ENCODE measurements at regions not wholly inside any gene's neighbourhood (a gene's known extent, or its start where the extent isn't known, plus 50 kb on each side); places are given as distances from the start of the nearest gene placed in this dataset.

DNA sequence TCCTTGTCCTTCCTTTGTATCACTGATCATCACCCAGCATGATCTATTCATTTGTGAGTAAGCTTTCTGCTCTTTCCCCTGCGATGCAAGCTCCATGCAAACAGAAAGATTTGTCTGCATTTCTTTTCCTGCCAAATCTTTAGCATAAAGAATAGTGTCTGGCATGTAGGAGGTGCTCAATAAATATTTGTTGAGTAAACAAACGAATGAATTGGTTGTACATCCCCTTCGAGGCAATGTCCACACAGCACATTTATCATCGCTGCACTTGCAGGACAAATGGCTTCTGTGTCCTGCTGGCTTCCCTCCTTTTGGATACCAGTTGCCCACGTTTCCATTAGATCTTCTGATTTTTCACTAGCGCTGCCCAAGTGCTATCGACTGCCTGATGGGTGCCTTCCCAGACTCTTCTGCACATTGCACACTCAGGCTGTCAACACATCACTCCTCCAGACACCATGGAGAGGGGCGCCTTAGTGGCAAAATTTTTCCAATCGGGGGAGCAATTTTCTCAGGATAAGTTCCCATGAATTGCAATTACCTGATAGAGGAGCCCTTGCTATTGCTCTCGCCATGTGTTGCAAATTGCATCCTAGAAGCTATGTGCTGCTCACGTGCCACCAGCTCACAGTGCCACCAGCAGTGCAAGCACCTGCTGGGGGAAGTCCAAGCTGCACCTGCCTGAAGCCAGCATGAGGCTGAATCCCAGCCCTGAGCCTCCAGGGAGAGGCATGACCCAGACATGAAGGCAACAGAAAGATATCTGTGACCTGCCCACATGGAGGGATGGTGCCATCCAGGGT is 206.6 kb downstream of the KIF26A start:
- no peak for DNase-seq

DNA sequence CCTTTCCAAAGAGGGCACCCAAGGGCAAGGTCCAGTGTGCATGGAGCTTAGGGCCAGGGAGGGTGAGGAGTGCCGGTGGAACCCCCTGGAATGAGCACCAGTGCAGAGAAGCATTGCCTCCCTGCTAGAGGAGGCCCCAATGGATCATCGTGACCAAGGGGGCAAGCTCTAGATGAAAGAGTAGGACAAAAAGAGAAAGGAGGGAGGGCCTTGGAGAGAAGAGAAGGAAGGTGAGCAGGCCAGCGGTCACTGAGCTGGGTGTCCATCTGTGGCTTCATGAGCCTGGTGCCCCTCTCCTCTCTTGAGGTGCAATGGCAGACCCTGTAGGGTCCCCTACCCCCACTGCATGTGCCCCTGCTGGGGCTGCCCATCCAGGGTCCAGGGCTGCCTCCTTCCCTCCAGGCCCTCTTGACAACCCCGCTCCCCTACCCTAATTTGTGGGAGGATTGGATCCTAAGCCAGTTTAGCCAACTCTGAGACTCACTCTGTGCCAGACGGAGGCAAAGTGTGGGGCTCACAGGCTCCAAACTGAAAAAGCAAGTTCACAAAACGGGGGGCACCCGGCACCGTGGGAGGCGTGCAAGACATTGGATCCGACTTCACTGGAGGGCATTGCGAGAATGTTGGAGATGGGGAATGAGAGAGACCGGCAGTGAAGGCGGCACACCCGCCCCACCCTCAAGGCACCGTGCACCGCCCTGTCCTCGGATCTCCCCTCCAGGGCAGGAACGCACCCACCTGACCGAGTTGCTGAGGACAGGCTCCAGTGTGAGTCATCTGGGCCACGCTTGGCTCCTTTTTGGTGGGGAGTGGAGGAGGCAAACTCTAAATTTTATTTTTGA is 207.5 kb downstream of the KIF26A start:
- DNase-seq: no peak

DNA sequence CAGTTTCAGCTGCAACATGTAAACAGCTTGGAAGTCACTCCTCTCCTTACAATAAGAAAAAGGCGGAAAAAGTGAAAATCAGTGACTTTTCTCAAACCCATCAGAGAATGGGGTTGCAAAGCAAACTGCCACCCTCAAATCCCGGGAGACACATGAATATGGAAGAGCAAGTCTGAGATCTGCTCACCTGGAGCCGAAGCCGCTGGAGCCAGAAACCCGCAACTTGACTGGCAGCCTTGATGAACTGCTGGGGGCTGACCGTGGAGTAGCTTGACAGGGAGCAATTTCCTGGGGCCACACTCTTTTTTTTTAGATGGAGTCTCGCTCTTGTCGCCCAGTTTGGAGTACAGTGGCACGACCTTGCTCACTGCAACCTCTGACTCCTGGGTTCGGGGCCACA is 208.2 kb downstream of the KIF26A start:
- no peak for DNase-seq

DNA sequence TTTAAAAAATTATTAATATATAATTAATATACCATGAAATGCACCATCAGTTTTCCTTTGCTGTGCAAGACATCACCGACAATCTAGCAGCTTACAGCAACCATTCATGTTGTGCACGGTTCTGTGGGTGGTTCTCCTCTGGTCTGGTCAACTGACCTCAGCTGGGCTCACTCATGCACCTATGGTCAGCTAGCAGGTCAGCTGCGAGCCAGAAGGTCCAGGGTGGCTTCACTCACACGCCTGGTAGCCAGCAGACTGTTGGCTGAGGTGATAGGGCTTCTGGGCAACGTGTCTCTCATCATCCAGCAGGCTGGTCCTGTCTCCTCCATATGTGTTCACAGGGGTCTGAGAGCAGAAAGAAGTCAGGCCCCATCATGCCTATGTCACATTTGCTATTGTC is 210.4 kb downstream of the KIF26A start:
- no peak for DNase-seq

DNA sequence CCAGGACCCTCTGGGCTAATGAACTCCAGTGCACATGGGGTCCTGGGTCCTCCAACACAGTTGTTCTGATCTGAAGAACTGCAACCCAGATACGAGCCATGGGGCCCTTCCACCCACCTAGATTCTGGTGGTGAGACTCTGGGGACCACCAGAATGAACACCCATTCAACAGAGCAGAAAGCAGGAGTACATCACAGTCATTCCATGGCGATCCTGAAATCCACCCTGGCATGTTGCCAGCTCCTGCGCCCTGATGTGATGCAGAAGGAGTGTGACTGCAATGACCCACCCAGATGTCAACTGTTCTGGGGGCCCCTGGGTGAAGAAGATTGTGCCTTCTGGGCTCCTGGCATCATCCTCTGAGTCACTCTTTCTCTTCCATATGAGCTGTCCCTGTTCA is 211.6 kb downstream of the KIF26A start:
- DNase-seq: no peak

DNA sequence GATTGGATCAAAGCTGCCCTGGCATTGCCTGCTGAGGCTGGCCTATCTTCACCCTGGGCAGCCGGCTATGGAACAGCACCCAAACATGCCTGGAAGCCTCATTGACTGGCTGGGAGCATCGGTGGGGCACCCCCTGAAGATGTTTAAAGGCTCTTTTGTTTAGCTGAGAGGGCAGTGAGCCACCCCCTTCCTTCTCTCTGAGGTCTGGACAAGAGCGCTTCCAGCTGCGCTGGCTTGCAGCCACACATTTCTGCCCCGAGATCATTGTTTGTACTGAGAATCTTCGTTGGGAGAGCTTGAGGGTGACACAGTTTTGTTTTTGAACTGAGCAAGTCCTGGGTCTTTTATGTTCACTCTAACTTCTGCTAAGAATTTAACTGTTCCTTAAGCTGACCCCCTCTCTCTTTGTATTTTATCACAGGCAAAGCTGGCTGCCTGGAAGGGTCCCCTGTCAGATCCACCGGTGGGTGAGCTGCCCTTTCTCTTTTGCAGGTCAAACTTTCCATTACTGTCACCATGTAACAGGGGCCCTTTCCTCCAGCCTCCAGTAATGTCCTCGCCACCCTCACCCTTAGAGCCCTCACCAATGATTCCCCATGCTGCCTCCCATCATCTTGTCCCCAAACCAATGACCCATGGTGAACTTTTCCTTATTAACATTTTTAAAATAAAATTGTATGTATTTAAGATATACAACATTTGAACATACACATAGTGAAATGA is 212.2 kb downstream of the KIF26A start:
- DNase-seq: no peak

DNA sequence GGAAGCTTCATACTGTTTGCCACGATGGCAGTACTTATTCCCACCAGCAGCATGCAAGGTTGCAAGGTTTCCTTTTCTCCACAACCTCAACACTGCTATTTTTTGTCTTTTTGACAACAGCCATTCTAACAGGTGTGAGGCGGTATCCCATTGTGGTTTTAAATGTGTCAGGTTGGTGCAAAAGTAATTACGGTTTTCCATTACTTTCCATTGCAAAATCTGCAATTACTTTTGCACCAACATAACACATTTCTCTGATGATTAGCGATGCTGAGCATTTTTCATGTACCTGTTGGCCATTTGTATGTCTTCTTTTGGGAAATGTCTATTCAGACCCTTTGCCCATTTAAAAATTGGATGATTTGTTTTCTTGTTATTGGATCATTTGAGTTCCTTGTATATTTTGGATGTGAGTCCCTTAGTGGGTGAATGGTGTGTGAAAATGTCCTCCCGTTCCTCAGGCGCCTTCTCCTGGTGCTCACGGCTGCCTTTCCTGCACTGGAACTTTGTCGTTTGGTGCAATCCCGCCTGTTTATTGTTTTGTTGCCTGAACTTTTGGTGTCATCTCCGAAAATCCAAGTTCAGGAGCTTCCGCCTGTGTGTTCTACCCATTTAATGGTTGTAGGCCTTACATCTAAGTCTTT is 213.6 kb downstream of the KIF26A start:
- no peak for DNase-seq

DNA sequence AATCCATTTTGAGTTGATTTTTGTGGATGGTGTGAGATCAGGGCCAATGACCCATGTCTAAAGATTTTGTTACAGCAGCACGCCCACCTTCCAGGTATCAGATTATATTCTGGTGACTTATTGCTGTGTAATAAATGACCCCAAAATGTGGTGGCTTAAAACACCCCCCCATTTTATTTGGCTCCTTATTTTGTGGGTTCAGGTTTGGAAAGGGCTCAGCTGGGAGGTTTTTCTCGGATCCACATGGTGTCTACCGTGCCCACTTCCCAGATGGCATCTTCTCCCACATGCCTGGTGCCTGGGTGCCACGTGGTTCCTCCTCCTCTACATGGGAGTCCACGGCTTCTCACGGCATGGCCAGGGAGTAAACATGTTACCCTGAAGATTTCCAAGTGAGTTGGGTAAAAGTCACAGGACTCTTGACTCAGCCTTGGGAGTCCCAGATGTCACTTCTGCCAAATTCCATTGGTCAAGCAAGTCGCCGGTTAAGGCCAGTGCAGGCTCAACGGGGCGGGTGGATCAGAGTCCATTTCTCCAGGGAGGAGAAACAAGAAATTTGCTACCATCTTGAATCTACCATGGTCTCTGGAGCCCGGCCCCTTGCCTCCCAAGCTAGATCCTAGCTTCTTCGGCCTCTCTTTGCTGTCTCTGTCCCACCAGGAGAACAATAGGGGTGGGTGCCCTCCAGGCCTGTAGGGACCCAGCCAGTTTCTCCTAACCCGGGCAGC is 214.3 kb downstream of the KIF26A start:
- no peak for DNase-seq

DNA sequence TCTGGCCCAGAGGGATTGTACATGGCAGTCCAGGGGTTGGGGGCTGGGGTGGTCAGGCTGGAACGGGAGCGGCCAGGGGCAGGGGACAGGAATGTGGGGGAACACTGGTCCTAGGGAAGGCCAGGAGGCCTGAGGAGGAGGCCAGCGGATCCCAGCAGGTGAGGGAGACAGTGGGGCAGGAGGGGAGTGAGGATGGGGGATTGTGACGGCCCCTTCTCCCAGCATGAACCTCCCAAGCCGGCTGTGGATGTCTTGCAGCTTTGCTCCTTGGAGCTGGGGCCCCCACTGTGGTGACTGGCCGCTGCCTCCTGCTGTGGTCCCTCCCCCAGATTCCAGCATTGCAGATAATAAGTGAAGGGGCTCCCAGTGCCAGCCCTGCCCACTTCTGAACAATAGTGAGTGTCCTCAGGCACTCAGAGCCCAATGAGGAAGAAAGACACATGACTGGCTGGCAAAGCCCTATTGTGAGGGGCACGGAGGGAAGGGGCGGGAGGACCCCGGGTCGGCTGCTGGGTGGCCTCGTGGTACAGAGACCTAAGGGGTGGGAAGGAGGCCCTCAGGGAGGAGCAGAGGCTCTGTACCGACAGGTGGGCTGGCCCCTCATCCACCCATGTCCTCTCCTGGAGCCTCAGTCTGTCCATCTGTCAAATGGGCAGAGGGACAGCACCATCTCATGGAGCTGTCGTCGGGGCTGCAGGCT is 215.0 kb downstream of the KIF26A start:
- no peak for DNase-seq

DNA sequence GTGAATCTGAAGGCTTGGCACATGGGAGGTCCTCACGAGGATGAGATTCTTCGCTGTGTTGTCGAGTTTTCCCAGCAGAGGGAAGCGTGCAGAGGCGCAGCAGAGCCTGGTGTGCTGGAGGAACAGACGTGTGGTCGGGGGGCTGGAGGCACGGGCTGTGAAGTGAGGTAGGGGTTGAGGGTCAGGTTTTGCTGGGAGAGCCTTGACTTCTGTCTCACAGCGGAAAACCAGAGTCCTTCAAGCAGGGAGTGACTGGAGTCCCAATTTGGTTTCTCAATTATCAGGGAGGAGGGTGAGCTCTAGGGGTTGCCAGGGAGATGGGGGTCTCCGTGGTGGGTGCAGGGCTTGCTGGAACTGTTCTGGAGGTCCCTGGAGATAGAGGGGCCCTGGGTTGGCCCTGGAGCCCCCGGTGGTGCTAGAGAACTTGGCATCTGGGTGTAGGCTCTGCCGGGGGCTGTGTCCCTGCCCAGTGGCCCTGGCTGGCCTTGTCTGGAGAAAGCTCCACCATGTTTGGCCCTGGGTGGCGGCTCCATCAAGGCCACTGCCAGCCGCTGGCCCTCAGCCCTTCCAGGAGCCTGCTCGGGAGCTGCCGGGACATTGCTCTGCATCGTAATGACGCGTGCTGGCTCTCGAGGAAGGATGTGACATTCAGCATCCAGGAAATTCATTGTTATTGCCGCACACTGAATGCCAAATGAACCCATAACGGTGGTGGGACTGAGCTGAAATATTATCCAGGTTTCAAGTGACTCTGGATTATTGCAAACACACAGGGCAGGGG is 215.7 kb downstream of the KIF26A start:
- no peak for DNase-seq

DNA sequence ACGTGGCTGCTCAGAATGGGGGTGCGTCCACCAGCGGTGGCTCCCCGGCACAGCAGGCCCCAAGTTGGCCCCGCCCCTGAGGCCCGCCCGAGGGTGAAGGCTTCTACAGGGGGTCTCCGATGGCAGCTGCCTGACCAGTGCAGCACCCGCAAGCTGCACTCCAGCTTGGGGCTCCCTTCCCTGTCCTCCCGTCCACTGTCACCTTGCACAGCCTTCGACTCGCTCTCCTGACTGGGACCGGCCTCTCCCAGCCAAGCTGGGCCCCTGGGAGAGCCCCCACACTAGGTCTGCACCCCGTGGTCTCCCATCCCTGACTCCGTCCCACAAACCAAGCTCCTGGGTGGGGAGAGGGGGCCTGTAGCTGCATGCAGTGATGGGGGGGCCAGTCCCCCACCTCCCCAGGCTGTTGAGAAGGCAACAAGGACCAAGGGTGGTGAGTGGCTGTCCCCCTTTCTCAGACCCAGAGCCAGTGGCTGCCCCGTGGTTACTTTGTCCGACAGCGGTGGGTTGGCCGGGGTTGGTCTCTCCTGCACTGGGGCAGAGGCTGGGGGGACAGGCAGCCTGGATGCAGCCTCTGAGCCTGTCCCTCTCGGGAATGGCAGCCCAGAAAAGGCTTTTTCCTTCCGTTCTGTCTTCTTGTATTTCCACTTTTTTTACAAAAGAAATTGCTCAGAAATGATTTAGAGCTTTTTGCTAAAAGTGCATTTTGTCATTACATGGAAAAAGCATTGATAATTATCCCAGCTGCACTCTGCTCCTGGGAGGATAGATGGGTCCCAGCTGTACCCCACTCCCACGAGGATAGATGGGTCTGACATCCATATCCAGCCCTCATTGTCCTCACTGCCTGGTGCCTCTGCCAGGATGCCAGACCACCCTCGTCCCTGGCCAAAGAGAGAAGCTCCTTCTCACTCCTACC is 217.0 kb downstream of the KIF26A start:
- DNase-seq: no peak

DNA sequence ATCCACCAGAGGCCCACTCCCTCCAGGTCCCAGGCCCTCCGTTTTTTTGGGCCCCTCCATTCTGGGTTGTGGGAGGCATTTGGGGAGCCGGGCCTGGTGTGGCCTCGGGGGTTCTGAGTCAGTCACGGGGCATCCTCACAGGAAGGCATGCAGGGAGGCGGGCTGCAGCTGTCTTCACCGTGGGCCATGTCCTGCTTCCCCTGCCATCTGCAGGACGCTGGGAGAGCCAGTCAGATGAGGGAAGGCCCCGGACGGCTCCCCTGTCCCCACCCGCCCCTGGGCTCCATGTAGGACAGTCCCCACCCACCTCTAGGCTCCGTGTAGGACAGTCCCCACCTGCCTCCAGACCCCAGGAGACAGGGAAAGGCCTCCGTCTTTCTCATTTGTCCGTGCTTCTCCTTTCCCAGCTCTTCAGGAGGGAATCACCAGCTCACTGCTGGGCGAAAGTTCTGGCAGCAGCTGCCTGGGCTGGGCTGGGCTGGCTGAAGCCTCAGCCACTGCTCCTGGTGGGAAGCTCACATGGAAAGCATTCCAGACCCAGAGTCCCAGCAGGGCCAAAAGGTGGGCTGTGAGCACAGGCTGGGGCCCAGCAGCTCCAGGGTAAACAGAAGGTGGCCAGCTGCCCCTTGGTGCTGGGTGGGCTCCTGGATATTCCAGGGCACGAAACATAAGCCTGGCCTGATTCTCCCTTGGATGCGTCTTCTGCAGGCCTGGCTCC is 217.8 kb downstream of the KIF26A start:
- no peak for DNase-seq

DNA sequence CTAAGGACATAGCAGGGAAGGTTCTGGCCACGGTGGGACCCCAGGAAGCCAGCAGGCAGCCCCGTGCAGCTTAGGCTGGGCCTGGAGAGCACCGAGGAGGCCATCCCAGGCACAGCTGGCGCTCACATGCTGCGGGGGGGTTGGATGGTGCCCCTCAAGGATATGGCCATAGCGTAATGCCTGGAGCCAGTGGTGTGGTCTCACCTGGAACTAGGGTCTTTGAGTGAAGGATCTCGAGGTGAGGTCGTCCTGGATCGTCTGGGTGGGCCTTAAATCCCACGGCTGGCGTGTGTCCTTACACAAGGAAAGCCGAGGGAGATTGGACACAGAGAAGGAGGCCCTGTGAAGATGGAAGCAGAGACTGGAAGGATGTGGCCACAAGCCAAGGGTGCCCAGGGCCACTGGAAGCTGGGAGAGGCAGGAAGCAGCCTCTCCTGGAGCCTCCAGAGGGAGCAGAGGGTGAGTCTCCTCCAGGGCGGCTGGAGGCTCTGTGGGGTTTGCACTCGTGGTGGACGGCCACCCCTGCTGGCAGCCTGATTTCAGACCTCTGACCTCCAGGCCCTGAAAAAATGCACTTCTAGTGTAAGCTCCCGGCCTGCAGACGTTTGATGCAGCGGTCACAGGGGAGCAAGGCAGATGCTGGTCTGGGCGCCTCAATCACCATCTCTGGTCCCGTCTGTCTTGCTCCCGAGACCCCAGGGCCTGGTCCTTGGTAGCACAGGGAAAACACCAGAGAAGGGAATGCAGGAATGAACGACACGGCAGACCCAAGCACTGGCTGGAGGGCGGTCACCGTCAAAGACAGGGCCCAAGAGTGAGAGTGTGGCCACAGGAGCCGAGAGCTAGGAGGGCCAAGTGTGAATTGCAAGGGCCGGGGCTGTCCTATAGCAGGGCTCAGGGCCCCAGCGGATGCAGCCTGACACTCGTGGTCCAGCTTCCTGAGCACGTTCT is 218.6 kb downstream of the KIF26A start:
- DNase-seq: no peak

DNA sequence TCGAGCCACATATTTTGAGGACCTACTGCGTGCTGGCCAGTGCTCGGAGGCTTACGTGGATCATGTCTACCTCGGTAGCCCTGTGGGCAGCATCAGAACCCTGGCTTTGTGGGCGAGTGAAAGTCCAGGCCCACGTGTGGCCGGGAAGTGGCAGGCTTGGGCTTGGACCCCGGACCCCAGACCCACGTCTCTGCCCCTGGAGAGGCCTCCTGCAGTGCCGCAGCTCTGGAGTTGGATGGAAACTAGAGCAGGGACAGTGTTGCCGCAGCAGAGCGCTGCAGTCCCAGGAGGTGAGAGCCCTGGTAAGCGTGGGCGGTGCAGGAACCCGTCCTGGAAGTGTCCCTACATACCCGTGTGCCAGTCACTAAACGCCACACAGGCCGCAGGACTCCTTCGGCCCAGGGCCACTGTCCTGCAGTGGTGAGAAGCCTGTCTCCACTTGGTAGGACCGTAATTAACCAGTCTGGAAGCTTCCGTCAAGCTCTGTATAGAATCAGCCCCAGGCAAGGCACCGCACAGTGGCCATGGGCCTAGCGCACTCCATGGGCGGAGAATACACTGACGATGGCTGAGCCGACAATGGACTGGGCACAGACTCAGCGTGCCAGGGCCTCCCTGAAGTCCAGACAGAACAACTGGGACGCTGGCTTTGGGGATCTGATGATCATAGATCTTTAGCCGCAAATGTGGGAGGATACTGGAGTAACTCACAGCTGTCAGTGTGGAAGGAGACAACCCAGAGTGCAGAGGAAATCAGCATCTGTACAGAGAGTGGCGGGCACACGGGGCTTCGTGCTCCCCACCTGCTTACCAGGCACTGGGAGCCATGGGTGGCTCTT is 219.5 kb downstream of the KIF26A start:
- no peak for DNase-seq

DNA sequence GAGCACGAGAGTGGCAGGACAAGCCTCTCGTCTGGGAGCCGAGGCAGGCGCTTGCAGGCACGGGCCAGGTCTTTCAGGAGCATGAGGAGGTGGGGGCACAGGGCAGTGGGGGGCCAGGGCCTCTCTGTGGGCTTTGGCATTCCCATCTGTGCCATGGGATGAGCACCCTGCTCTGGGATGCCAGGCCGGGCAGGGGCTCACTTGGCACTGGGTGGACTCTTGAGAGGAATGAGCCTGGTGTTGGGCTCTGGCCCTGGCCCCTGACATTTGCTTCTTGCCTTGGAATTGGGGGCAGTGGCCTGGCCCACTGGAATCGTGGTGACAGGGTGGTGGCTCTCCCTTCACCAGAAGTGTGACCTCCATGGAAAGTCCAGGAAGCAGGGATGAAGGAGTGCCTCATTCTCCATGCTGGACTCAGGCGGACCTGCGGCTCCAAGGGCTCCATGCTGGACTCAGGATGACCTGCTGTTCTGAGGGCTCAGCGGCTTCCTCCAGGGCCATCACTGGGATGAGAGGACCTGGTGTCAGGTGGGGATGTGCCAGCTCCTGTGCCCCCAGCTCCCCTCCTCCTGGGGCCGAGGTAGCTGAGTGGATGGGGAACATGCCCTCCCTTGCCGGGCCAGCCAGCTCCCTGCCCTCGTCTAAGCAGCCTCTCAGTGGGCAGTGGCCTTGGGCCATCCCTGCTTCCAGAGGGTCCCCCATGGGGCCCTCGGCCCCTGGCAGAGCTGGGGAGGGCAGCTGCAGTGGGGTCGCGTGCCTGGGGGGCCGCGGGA is 220.3 kb downstream of the KIF26A start:
- DNase-seq: no peak

All from activated naive CD4-positive, alpha-beta T cell treated with Interleukin-2 at 50 U/mL for 16 hours (primary cell).